ENCODE measurements at regions not wholly inside any gene's neighbourhood (a gene's known extent, or its start where the extent isn't known, plus 50 kb on each side); places are given as distances from the start of the nearest gene placed in this dataset.

- ATAC-seq (no peak), DNase-seq (ENCODE audit: low read depth, low spot score) (no peak), FAIRE-seq (no peak)
- H3K27ac ChIP-seq (ENCODE audit: control insufficient read depth, insufficient read depth) = no peak overlapping the region
- no peak for TF ChIP-seq ZSCAN29 (IDR thresholded peaks at IDR 0.05)
- no peak for TF ChIP-seq CBFB (IDR thresholded peaks at IDR 0.05; ENCODE audit: low read depth)
- no peak for TF ChIP-seq NR2C2 (IDR thresholded peaks at IDR 0.05; ENCODE audit: borderline replicate concordance, control insufficient read depth, insufficient read length, low read depth)
- TF ChIP-seq POLR2A (IDR thresholded peaks at IDR 0.05; ENCODE audit: low read depth, low read length) = no peak
- no peak for TF ChIP-seq BCL3 (IDR thresholded peaks at IDR 0.05; ENCODE audit: borderline replicate concordance, insufficient read depth, low read depth, low read length, poor library complexity, severe bottlenecking)
- TF ChIP-seq ZNF622 (IDR thresholded peaks at IDR 0.05) = no peak
- no peak for TF ChIP-seq HDAC6 (IDR thresholded peaks at IDR 0.05; ENCODE audit: unreplicated experiment)
- no peak for TF ChIP-seq NKRF (conservative IDR thresholded peaks at IDR 0.05)
- no peaks in the 10 kb centered on the region for H3K4me1 ChIP-seq (ENCODE audit: control insufficient read depth, insufficient read depth, low read length)
- H2AFZ ChIP-seq (ENCODE audit: control insufficient read depth, low read depth, low read length) = no peak overlapping the region
- ChIA-PET SMC1A (ENCODE audit: uncharacterized antibody, unreplicated experiment) (interaction anchor here (0.7 to 3.2 kb wide), 14 partner anchors 8 to 564 kb away, joined by 3 to 12 read pairs (median 6); no protein-coding TSS in a partner anchor), POLR2A (no interaction called here), CTCF (interaction anchor here (0.6 to 0.9 kb wide), 3 partner anchors 9 to 72 kb away, joined by 3 read pairs; no protein-coding TSS in a partner anchor), RAD21 (ENCODE audit: unreplicated experiment) (interaction anchor here (1.9 kb wide), 1 partner anchor 16 kb away, joined by 6 read pairs; no protein-coding TSS in a partner anchor)
- no TSS peak for BruUV-seq (replicated peaks)
- no peak overlapping the region for H3K9ac ChIP-seq (ENCODE audit: control insufficient read depth, insufficient read depth, low read length)
- H4K20me1 ChIP-seq (ENCODE audit: control insufficient read depth, insufficient read depth) = no peaks in the 10 kb centered on the region
- no peak overlapping the region for H3K4me3 ChIP-seq
- H3K9me3 ChIP-seq (replicated peaks; ENCODE audit: control insufficient read depth, insufficient read depth, low read length) = no peaks in the 10 kb centered on the region
- intact Hi-C loops (cut with micrococcal nuclease; ENCODE audit: unreplicated experiment) = no loop called here
- no peaks in the 10 kb centered on the region for H3K27me3 ChIP-seq (replicated peaks in 1 of 2; ENCODE audit: control insufficient read depth in 2 of 2, insufficient read depth in 2 of 2, low read length in 1 of 2)
- no peaks in the 10 kb centered on the region for H3K79me2 ChIP-seq (ENCODE audit: control insufficient read depth, insufficient read depth, low read length)
- 0% methylated on average over 2 of the region's 2 CpGs for WGBS (ENCODE audit: insufficient coverage, insufficient replicate concordance, low lambda C conversion rate, missing lambda C conversion rate)
- H3K36me3 ChIP-seq (ENCODE audit: control insufficient read depth in 2 of 2, insufficient read depth in 2 of 2, low read length in 1 of 2) = no peaks in the 10 kb centered on the region
- in situ Hi-C loops (cut with MboI) = no loop called here
- no peak overlapping the region for H3K4me2 ChIP-seq (ENCODE audit: control insufficient read depth, insufficient read depth)
Measured at GRCh38 chr2:186919296-186919695, 70.3 kb upstream of the ZSWIM2 start.

All from GM12878 (cell line).